ENCODE measurements at regions not wholly inside any gene's neighbourhood (a gene's known extent, or its start where the extent isn't known, plus 50 kb on each side); places are given as distances from the start of the nearest gene placed in this dataset.
A peak's percentile ranks its signal among the peaks of the same experiment; 100 is the strongest.
"Not testable (repeated sequence)": the region's sequence is repeated elsewhere in the genome, so short reads cannot be mapped to it uniquely, and the experiment has no call there.

GRCh38 chr5:82640916-82641315 lies 362.8 kb upstream of the RPS23 start:
- no peak for DNase-seq

- no peak for DNase-seq
Measured at GRCh38 chr5:82639393-82640144, 361.4 kb upstream of the RPS23 start.

- peak; percentile 3 to 49 (median 30) for DNase-seq
Measured at GRCh38 chr5:82636591-82636990, 358.4 kb upstream of the RPS23 start.

GRCh38 chr5:82635561-82636288 lies 357.6 kb upstream of the RPS23 start:
- DNase-seq = no peak

- no peak for DNase-seq
Measured at GRCh38 chr5:82628364-82628910, 350.3 kb upstream of the RPS23 start.

GRCh38 chr5:82626905-82627591 lies 348.9 kb upstream of the RPS23 start:
- DNase-seq = not testable (repeated sequence)

GRCh38 chr5:82626012-82626411 lies 347.9 kb upstream of the RPS23 start:
- DNase-seq = not testable (repeated sequence)

GRCh38 chr5:82624062-82624461 lies 345.9 kb upstream of the RPS23 start:
- peak in 1 of 4 experiments; percentile 5 for DNase-seq

GRCh38 chr5:82622711-82623514 lies 344.8 kb upstream of the RPS23 start:
- DNase-seq = no peak

- DNase-seq = no peak
Measured at GRCh38 chr5:82622205-82622604, 344.1 kb upstream of the RPS23 start.

- DNase-seq = no peak
Measured at GRCh38 chr5:82620957-82621600, 342.9 kb upstream of the RPS23 start.

GRCh38 chr5:82619097-82619496 lies 340.9 kb upstream of the RPS23 start:
- DNase-seq = no peak

GRCh38 chr5:82614706-82615105 lies 336.6 kb upstream of the RPS23 start:
- no peak for DNase-seq

- no peak for DNase-seq
Measured at GRCh38 chr5:82613891-82614290, 335.7 kb upstream of the RPS23 start.

- no peak for DNase-seq
Measured at GRCh38 chr5:82610686-82611085, 332.5 kb upstream of the RPS23 start.

GRCh38 chr5:82605441-82605973 lies 327.4 kb upstream of the RPS23 start:
- no peak for DNase-seq

GRCh38 chr5:82603033-82603987 lies 325.2 kb upstream of the RPS23 start:
- DNase-seq = no peak

GRCh38 chr5:82601861-82602260 lies 323.7 kb upstream of the RPS23 start:
- DNase-seq = no peak

- DNase-seq = no peak
Measured at GRCh38 chr5:82601077-82601476, 322.9 kb upstream of the RPS23 start.

- DNase-seq = no peak
Measured at GRCh38 chr5:82599692-82600091, 321.5 kb upstream of the RPS23 start.
